ENCODE measurements at regions not wholly inside any gene's neighbourhood (a gene's known extent, or its start where the extent isn't known, plus 50 kb on each side); places are given as distances from the start of the nearest gene placed in this dataset.
A peak's percentile ranks its signal among the peaks of the same experiment; 100 is the strongest.

DNA sequence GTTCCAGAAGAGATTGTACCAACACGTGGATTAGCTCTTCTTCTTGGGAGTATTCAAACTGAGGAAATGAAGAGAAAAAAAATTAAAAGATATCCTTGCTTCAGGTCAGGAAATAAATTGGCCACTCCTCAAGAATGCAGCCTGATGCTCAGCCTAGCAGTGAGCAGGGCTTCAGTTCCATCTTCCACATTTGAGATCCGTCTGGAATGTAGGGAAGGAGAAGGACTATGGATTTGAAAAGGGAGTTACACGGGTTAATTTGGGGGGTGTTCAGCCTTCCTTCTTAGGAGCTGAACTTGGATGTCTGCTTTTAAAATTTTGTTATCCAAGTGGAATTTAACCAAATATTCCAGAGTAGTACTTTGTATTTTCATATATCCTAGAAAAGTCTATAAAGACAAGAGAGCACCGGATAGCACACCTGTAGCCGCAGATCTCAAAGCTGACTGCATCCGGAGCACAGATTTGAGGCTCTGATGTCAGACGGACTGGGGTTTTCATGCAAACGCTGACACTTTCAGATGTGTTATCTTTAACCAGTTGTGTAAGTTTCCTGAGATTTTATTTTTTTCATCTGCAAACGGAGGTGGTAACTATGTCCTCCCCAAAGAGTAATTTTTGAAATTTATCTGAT, 99.3 kb downstream of the COPS8 start:
- Histone ChIP-seq H3K27me3 (ENCODE audit: low read depth) (no peaks in the 10 kb centered on the region), H3K27ac (replicated peaks) (no peak overlapping the region), H3K9me3 (replicated peaks) (no peaks in the 10 kb centered on the region), H3K36me3 (no peaks in the 10 kb centered on the region), H3K4me3 (no peak overlapping the region), H3K4me1 (peaks cover 5% of the 10 kb centered on the region)
- DNase-seq = no peak
- intact Hi-C loops (cut with micrococcal nuclease) = no loop called here
- TF ChIP-seq, protein P1, sequence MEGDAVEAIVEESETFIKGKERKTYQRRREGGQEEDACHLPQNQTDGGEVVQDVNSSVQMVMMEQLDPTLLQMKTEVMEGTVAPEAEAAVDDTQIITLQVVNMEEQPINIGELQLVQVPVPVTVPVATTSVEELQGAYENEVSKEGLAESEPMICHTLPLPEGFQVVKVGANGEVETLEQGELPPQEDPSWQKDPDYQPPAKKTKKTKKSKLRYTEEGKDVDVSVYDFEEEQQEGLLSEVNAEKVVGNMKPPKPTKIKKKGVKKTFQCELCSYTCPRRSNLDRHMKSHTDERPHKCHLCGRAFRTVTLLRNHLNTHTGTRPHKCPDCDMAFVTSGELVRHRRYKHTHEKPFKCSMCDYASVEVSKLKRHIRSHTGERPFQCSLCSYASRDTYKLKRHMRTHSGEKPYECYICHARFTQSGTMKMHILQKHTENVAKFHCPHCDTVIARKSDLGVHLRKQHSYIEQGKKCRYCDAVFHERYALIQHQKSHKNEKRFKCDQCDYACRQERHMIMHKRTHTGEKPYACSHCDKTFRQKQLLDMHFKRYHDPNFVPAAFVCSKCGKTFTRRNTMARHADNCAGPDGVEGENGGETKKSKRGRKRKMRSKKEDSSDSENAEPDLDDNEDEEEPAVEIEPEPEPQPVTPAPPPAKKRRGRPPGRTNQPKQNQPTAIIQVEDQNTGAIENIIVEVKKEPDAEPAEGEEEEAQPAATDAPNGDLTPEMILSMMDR (IDR thresholded peaks at IDR 0.05; ENCODE audit: borderline replicate concordance) = no peak

DNA sequence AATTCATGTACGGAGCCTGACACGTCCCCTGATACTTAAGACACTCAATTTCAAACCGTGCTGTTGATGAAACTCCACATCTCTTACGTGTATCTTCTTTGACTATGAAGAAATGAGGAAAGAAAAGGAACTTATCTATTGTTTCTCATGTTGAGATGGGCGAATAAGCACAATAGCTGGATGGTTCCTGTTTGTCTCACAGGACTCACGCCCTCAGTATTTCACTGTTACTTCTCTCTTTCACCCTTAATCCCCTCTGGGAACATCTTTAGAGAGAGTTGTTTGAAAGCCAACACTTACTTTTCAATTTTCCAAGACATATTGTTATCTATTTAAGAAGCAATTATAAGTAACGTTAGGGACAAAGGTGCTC, 99.8 kb downstream of the COPS8 start:
- intact Hi-C loops (cut with micrococcal nuclease) = no loop called here
- H3K9me3 ChIP-seq (replicated peaks) = no peaks in the 10 kb centered on the region
- TF ChIP-seq, protein P1 (IDR thresholded peaks at IDR 0.05; ENCODE audit: borderline replicate concordance) = no peak
- DNase-seq = no peak
- H3K4me3 ChIP-seq = no peak overlapping the region
- H3K27me3 ChIP-seq (ENCODE audit: low read depth) = no peaks in the 10 kb centered on the region
- H3K4me1 ChIP-seq = peaks cover 5% of the 10 kb centered on the region
- no peak overlapping the region for H3K27ac ChIP-seq (replicated peaks)
- H3K36me3 ChIP-seq = no peaks in the 10 kb centered on the region

DNA sequence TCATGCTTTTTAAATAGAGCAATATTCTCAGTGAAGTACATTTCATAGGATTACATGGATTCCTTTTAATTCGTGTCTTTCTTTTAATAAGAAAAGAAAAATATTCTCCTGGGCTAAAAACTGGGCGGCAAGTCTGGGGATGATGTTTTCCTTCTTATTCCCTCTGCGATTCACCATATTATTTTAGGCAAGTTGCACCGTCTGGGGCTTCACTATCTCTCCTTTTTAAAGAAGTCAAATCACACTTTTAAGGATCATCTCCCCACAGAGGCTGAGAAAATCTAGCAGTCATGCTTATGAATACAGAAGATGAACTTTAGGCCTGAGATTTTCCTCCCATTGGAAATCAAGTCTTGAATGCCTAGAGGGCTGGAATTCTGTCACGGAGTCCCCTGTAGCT, 104.1 kb downstream of the COPS8 start:
- Histone ChIP-seq H3K36me3 (no peaks in the 10 kb centered on the region), H3K27ac (replicated peaks) (peak overlapping the region; percentile 68), H3K9me3 (replicated peaks) (no peaks in the 10 kb centered on the region), H3K4me3 (no peak overlapping the region), H3K4me1 (no peaks in the 10 kb centered on the region), H3K27me3 (ENCODE audit: low read depth) (no peaks in the 10 kb centered on the region)
- TF ChIP-seq, protein P1 (IDR thresholded peaks at IDR 0.05; ENCODE audit: borderline replicate concordance) = no peak
- no peak for DNase-seq
- intact Hi-C loops (cut with micrococcal nuclease) = no loop called here

DNA sequence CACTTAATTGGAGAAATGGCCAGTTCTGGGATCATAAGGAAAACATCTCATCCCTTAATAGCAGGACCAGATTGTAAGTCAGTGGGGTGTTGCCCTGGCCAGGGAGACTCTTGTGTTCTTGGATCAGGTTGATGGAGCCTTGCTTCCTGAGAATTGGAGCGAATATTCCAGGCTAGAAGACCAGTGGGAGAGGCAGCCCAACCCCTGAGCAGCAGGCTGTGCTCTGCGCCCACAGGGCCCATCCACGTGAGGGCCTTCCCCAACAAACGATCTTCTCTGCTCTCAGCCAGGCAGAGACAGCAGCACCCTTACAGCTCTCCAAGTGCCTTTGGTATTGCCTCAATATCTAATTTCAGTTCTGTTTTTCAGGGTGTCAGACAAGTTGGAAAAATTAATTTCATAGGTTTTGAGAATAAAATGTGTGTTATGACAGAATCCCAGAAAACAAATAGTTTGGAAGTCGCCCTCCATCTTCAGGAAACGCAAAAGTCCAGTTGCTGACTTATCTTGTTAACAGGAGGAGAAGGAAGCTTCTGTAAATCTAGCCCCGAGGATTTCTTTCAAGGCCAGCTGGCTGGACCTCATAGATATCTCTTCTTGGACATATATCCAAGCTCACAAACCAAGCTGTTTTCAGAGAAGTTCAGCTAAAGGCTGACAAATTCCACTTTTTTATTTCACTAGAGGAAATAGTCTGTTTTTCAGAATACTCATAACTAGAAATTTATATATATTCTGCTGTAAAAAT, 105.5 kb downstream of the COPS8 start:
- Histone ChIP-seq H3K27ac (replicated peaks) (peak overlapping the region; percentile 68), H3K4me1 (no peaks in the 10 kb centered on the region), H3K27me3 (ENCODE audit: low read depth) (no peaks in the 10 kb centered on the region), H3K4me3 (no peak overlapping the region), H3K9me3 (replicated peaks) (no peaks in the 10 kb centered on the region), H3K36me3 (no peaks in the 10 kb centered on the region)
- intact Hi-C loops (cut with micrococcal nuclease) = no loop called here
- TF ChIP-seq, protein P1 (IDR thresholded peaks at IDR 0.05; ENCODE audit: borderline replicate concordance) = no peak
- DNase-seq = peak; percentile 43

DNA sequence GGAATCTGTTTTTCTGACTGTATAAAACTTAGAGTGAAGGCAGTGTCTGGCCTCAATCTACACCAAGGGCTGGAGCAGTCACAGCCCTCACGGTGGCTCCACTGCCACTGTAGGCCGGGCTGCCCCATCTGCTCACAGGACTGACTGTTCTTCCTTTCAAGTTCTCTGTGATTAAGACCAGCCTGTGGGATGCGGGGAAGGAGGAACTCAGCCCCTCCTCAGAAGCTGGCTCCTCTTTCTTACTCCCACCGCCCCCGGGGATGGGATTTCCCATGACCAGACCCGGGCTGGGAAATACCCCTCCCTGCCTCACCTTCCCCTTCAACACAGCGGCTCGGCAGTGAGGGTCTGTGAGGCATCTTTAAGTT, 106.0 kb downstream of the COPS8 start:
- Histone ChIP-seq H3K27ac (replicated peaks) (peak overlapping the region; percentile 68), H3K4me1 (no peaks in the 10 kb centered on the region), H3K4me3 (no peak overlapping the region), H3K27me3 (ENCODE audit: low read depth) (no peaks in the 10 kb centered on the region), H3K9me3 (replicated peaks) (no peaks in the 10 kb centered on the region), H3K36me3 (no peaks in the 10 kb centered on the region)
- TF ChIP-seq, protein P1 (IDR thresholded peaks at IDR 0.05; ENCODE audit: borderline replicate concordance) = no peak
- no peak for DNase-seq
- intact Hi-C loops (cut with micrococcal nuclease) = no loop called here

Data from left ventricle myocardium inferior (tissue), 1 donor.